WTC11 (cell line): ENCODE measurements at regions not wholly inside any gene's neighbourhood (a gene's known extent, or its start where the extent isn't known, plus 50 kb on each side); places are given as distances from the start of the nearest gene placed in this dataset.

Experiments used
- ATAC-seq: fragments of 200-7000 bp; cut with Tn5 transposase; 2 replicates; pipeline ENCODE4 v1.10.0; 2021; ENCODE audit warnings: mild to moderate bottlenecking, moderate library complexity
- CTCF ChIA-PET: fragments of 300-600 bp; sonication (Branson Sonifier 250); formaldehyde crosslinking; loops from one replicate; lab custom pipeline; 2021; ENCODE audit warnings: antibody characterized with exemption; lab: Charles Lee
- POLR2A ChIA-PET: fragments of 350-600 bp; sonication (Branson Sonifier 250); formaldehyde crosslinking; loops from one replicate; lab custom pipeline; 2021; ENCODE audit warnings: antibody characterized with exemption; lab: Charles Lee
- DNase-seq: peaks from one replicate; pipeline ENCODE4 v3.0.0; 2021; ENCODE audit warnings: low spot score
- H3K27ac Mint-ChIP-seq: 2 replicates; pipeline ENCODE4 v1.8.0; 2021; ENCODE audit warnings: mixed read lengths
- H3K27me3 Mint-ChIP-seq: 2 replicates; pipeline ENCODE4 v1.8.0; 2021; ENCODE audit warnings: low read depth, mild to moderate bottlenecking, moderate library complexity, mixed read lengths
- H3K36me3 Mint-ChIP-seq: 2 replicates; pipeline ENCODE4 v1.8.0; 2021; ENCODE audit warnings: mixed read lengths
- H3K4me1 Mint-ChIP-seq: 2 replicates; pipeline ENCODE4 v1.8.0; 2022; ENCODE audit warnings: mixed read lengths
- H3K4me3 Mint-ChIP-seq: 2 replicates; pipeline ENCODE4 v1.8.0; 2021; ENCODE audit warnings: mild to moderate bottlenecking, moderate library complexity, mixed read lengths
- H3K9me3 Mint-ChIP-seq: 2 replicates; pipeline ENCODE4 v1.8.0; 2021; ENCODE audit warnings: mixed read lengths
- CREB1 ChIP-seq: sonication (generic); formaldehyde crosslinking; IDR thresholded peaks from 2 replicates; pipeline ENCODE4 v1.8.0; 2023; ENCODE audit warnings: mild to moderate bottlenecking, missing genetic modification reagents
- CREM ChIP-seq: sonication (generic); formaldehyde crosslinking; IDR thresholded peaks from 2 replicates; pipeline ENCODE4 v1.8.1; 2022; ENCODE audit warnings: mild to moderate bottlenecking, missing genetic modification reagents, moderate library complexity
- EMX1 ChIP-seq: fragments of 250-450 bp; sonication (Bioruptor Pico); IDR thresholded peaks from 2 replicates; pipeline ENCODE4 v1.8.0; 2021; ENCODE audit warnings: mild to moderate bottlenecking
- ESRRA ChIP-seq: sonication (generic); formaldehyde crosslinking; IDR thresholded peaks from 2 replicates; pipeline ENCODE4 v1.8.1; 2022; ENCODE audit warnings: mild to moderate bottlenecking, missing genetic modification reagents, borderline replicate concordance
- FOXK1 ChIP-seq: sonication (generic); formaldehyde crosslinking; IDR thresholded peaks from 2 replicates; pipeline ENCODE4 v1.8.0; 2022; ENCODE audit warnings: mild to moderate bottlenecking, moderate library complexity, missing genetic modification reagents
- FOXP1 ChIP-seq: sonication (generic); formaldehyde crosslinking; IDR thresholded peaks from 2 replicates; pipeline ENCODE4 v1.8.0; 2022; ENCODE audit warnings: missing genetic modification reagents, mild to moderate bottlenecking, moderate library complexity, borderline replicate concordance
- GABPB1 ChIP-seq: sonication (generic); formaldehyde crosslinking; IDR thresholded peaks from 2 replicates; pipeline ENCODE4 v1.8.1; 2023; ENCODE audit warnings: mild to moderate bottlenecking, missing genetic modification reagents
- GRHL2 ChIP-seq: fragments of 250-450 bp; sonication (Bioruptor Pico); IDR thresholded peaks from 2 replicates; pipeline ENCODE4 v1.8.0; 2022; ENCODE audit warnings: mild to moderate bottlenecking, moderate library complexity; ENCODE audit not compliant: insufficient replicate concordance, severe bottlenecking
- GTF2I ChIP-seq: fragments of 250-450 bp; sonication (Bioruptor Pico); conservative IDR thresholded peaks from 2 replicates; pipeline ENCODE4 v1.4.0; 2021; ENCODE audit warnings: mild to moderate bottlenecking
- IRF1 ChIP-seq: sonication (generic); formaldehyde crosslinking; IDR thresholded peaks from 2 replicates; pipeline ENCODE4 v1.8.0; 2023; ENCODE audit warnings: missing genetic modification reagents
- NR3C1 ChIP-seq: sonication (generic); formaldehyde crosslinking; conservative IDR thresholded peaks from 2 replicates; pipeline ENCODE4 v1.8.1; 2023; ENCODE audit warnings: low read depth, mild to moderate bottlenecking, missing genetic modification reagents
- RORB ChIP-seq: fragments of 250-450 bp; sonication (Bioruptor Pico); IDR thresholded peaks from 2 replicates; pipeline ENCODE4 v1.9.0; 2021; ENCODE audit warnings: mild to moderate bottlenecking
- SMAD4 ChIP-seq: sonication (generic); formaldehyde crosslinking; IDR thresholded peaks from 2 replicates; pipeline ENCODE4 v1.8.0; 2022; ENCODE audit warnings: mild to moderate bottlenecking, missing genetic modification reagents
- SP1 ChIP-seq: sonication (generic); formaldehyde crosslinking; conservative IDR thresholded peaks from 2 replicates; pipeline ENCODE4 v1.8.1; 2022; ENCODE audit warnings: missing genetic modification reagents
- TEAD4 ChIP-seq: sonication (generic); formaldehyde crosslinking; IDR thresholded peaks from 2 replicates; pipeline ENCODE4 v1.8.0; 2022; ENCODE audit warnings: mild to moderate bottlenecking, missing genetic modification reagents
- ZNF317 ChIP-seq: sonication (generic); formaldehyde crosslinking; IDR thresholded peaks from 2 replicates; pipeline ENCODE4 v1.8.1; 2023; ENCODE audit warnings: low read depth, mild to moderate bottlenecking, moderate library complexity, missing genetic modification reagents, borderline replicate concordance
- ZNF423 ChIP-seq: fragments of 250-450 bp; sonication (Bioruptor Pico); IDR thresholded peaks from 2 replicates; pipeline ENCODE4 v2.1.2; 2022; ENCODE audit warnings: mild to moderate bottlenecking, moderate library complexity
- TF ChIP-seq, protein P1 (sequence below): sonication (generic); formaldehyde crosslinking; IDR thresholded peaks from 2 replicates; pipeline ENCODE4 v1.8.0; 2022; ENCODE audit warnings: mild to moderate bottlenecking, missing genetic modification reagents
- TF ChIP-seq, protein P2 (sequence below): sonication (generic); formaldehyde crosslinking; IDR thresholded peaks from 2 replicates; pipeline ENCODE4 v1.8.0; 2022; ENCODE audit warnings: mild to moderate bottlenecking, missing genetic modification reagents
- TF ChIP-seq, protein P3 (sequence below): sonication (generic); formaldehyde crosslinking; IDR thresholded peaks from 2 replicates; pipeline ENCODE4 v1.8.0; 2022; ENCODE audit warnings: mild to moderate bottlenecking, missing genetic modification reagents
- TF ChIP-seq, protein P4 (sequence below): fragments of 250-450 bp; sonication (Bioruptor Pico); IDR thresholded peaks from 2 replicates; pipeline ENCODE4 v2.1.2; 2022; ENCODE audit warnings: mild to moderate bottlenecking, moderate library complexity
- TF ChIP-seq, protein P5 (sequence below): fragments of 250-450 bp; sonication (Bioruptor Pico); IDR thresholded peaks from 2 replicates; pipeline ENCODE4 v1.8.0; 2021; ENCODE audit warnings: mild to moderate bottlenecking
- TF ChIP-seq, protein P6 (sequence below): fragments of 250-450 bp; sonication (Bioruptor Pico); IDR thresholded peaks from 2 replicates; pipeline ENCODE4 v1.9.0; 2021; ENCODE audit warnings: mild to moderate bottlenecking
- TF ChIP-seq, protein P7 (sequence below): sonication (generic); formaldehyde crosslinking; conservative IDR thresholded peaks from 2 replicates; pipeline ENCODE4 v1.8.1; 2022; ENCODE audit warnings: mild to moderate bottlenecking, missing genetic modification reagents

- H3K9me3 Mint-ChIP-seq = peaks cover 11% of the 10 kb centered on the region
- H3K27ac Mint-ChIP-seq = no peak overlapping the region
- POLR2A ChIA-PET = no interaction called here
- CTCF ChIA-PET = no interaction called here
- no peak overlapping the region for H3K4me3 Mint-ChIP-seq
- DNase-seq = no peak
- H3K4me1 Mint-ChIP-seq = no peaks in the 10 kb centered on the region; the same call in 1 of the 2 replicates
- no peak for ATAC-seq
- H3K36me3 Mint-ChIP-seq = no peaks in the 10 kb centered on the region
- H3K27me3 Mint-ChIP-seq = no peaks in the 10 kb centered on the region
- no peak for TF ChIP-seq CREM (CRISPR knock-in tag)
- TF ChIP-seq SMAD4 = no peak
- no peak for TF ChIP-seq GRHL2
- TF ChIP-seq IRF1 (CRISPR knock-in tag) = no peak
- no peak for TF ChIP-seq ESRRA (CRISPR knock-in tag)
- TF ChIP-seq GABPB1 (CRISPR knock-in tag) = no peak
- TF ChIP-seq, protein P1, sequence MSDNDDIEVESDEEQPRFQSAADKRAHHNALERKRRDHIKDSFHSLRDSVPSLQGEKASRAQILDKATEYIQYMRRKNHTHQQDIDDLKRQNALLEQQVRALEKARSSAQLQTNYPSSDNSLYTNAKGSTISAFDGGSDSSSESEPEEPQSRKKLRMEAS (CRISPR knock-in tag) = no peak
- TF ChIP-seq SP1 = no peak
- TF ChIP-seq RORB = no peak
- no peak for TF ChIP-seq TEAD4 (CRISPR knock-in tag)
- TF ChIP-seq, protein P2, sequence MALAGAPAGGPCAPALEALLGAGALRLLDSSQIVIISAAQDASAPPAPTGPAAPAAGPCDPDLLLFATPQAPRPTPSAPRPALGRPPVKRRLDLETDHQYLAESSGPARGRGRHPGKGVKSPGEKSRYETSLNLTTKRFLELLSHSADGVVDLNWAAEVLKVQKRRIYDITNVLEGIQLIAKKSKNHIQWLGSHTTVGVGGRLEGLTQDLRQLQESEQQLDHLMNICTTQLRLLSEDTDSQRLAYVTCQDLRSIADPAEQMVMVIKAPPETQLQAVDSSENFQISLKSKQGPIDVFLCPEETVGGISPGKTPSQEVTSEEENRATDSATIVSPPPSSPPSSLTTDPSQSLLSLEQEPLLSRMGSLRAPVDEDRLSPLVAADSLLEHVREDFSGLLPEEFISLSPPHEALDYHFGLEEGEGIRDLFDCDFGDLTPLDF = no peak
- TF ChIP-seq, protein P3, sequence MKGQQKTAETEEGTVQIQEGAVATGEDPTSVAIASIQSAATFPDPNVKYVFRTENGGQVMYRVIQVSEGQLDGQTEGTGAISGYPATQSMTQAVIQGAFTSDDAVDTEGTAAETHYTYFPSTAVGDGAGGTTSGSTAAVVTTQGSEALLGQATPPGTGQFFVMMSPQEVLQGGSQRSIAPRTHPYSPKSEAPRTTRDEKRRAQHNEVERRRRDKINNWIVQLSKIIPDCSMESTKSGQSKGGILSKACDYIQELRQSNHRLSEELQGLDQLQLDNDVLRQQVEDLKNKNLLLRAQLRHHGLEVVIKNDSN (CRISPR knock-in tag) = no peak
- TF ChIP-seq, protein P4, sequence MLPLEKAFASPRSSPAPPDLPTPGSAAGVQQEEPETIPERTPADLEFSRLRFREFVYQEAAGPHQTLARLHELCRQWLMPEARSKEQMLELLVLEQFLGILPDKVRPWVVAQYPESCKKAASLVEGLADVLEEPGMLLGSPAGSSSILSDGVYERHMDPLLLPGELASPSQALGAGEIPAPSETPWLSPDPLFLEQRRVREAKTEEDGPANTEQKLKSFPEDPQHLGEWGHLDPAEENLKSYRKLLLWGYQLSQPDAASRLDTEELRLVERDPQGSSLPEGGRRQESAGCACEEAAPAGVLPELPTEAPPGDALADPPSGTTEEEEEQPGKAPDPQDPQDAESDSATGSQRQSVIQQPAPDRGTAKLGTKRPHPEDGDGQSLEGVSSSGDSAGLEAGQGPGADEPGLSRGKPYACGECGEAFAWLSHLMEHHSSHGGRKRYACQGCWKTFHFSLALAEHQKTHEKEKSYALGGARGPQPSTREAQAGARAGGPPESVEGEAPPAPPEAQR (CRISPR knock-in tag) = no peak
- TF ChIP-seq CREB1 (CRISPR knock-in tag) = no peak
- no peak for TF ChIP-seq FOXP1 (CRISPR knock-in tag)
- no peak for TF ChIP-seq GTF2I
- TF ChIP-seq, protein P5, sequence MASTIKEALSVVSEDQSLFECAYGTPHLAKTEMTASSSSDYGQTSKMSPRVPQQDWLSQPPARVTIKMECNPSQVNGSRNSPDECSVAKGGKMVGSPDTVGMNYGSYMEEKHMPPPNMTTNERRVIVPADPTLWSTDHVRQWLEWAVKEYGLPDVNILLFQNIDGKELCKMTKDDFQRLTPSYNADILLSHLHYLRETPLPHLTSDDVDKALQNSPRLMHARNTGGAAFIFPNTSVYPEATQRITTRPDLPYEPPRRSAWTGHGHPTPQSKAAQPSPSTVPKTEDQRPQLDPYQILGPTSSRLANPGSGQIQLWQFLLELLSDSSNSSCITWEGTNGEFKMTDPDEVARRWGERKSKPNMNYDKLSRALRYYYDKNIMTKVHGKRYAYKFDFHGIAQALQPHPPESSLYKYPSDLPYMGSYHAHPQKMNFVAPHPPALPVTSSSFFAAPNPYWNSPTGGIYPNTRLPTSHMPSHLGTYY = no peak
- no peak for TF ChIP-seq ZNF317
- TF ChIP-seq FOXK1 (CRISPR knock-in tag) = no peak
Observed at GRCh38 chr4:145315811-145316225, 135.4 kb upstream of the OTUD4 start.

DNA sequence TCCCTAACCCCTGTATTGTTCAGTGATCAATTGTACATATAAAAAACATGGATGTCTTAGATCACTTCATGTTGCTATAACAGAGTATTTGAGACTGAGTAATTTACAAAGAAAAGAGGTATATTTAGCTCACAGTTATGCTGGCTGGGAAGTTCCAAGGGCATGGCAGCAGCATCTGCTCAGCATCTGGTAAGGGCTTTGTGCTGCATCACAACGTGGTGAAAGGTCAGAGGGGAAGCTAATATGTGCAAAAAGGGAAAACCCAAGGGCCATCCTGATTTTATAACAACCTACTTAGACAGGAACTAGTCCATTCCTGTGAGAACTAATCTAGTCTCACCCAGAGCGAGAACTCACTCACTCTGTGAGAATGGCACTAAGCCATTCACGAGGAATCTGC lies 128.2 kb upstream of the OTUD4 start:
- DNase-seq = no peak
- Mint-ChIP-seq H3K27ac (no peak overlapping the region), H3K4me1 (no peaks in the 10 kb centered on the region), H3K9me3 (peaks cover 2% of the 10 kb centered on the region), H3K4me3 (no peak overlapping the region), H3K36me3 (no peaks in the 10 kb centered on the region), H3K27me3 (no peaks in the 10 kb centered on the region)
- CTCF ChIA-PET = no interaction called here
- POLR2A ChIA-PET = no interaction called here
- TF ChIP-seq SMAD4 (no peak), ZNF423 (CRISPR knock-in tag) (no peak), GABPB1 (CRISPR knock-in tag) (no peak), NR3C1 (no peak), GTF2I (no peak), EMX1 (CRISPR knock-in tag) (no peak)
- TF ChIP-seq, protein P6, sequence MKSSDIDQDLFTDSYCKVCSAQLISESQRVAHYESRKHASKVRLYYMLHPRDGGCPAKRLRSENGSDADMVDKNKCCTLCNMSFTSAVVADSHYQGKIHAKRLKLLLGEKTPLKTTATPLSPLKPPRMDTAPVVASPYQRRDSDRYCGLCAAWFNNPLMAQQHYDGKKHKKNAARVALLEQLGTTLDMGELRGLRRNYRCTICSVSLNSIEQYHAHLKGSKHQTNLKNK = no peak
- TF ChIP-seq, protein P7, sequence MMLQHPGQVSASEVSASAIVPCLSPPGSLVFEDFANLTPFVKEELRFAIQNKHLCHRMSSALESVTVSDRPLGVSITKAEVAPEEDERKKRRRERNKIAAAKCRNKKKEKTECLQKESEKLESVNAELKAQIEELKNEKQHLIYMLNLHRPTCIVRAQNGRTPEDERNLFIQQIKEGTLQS (CRISPR knock-in tag) = no peak
- TF ChIP-seq, protein P4 (CRISPR knock-in tag) = no peak
- ATAC-seq = no peak
